ENCODE measurements at regions not wholly inside any gene's neighbourhood (a gene's known extent, or its start where the extent isn't known, plus 50 kb on each side); places are given as distances from the start of the nearest gene placed in this dataset.
"Not testable (repeated sequence)": the region's sequence is repeated elsewhere in the genome, so short reads cannot be mapped to it uniquely, and the experiment has no call there.

DNA sequence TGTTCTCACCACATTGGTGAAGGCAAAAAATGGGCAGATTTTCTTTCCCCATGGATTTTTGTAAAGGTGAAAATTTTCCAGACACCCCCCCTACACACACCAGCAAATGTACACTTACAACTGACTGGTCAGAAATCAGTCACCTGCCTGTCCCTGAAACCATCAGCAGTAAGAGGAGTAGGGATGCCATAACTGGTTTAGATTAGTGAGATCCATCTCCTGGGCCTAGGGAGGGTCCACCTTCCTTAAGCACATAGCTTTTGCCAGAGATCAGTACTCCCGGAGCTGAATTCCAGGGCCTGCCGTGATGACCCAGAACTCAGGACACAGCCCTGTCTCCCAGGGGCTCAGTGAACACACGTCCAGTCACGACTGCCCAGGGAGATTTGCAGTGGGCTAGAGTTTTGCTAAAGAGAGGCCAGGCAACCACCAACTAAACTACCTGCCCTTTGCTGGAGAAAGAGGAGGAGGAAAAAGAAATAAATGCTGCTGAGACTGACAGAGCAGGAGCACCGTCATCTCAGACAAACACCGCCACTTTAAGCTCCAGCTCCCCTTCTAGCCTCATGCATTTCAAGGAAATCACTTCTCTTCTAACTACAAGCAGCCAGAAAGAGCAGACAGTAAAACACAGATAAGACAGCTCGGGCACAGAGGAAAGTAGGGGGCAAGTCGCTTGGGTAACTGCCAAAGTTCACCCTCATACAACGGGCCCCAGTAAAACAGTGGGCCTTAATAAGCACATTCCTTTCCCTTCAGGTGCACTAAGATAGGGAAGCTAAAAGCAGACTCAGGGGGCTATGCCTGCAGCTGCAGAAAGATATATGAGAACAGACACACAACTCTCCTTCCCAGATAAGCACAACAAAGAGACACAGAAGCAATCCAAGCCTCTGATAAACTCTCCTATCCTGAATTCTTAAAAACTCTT lies 82.6 kb upstream of the SPTLC3 start:
- no peak overlapping the region for H3K4me3 ChIP-seq (ENCODE audit: low read depth, low read length)
- no peak overlapping the region for H3K27ac ChIP-seq (ENCODE audit: low read depth)
- H3K36me3 ChIP-seq (ENCODE audit: insufficient read depth) = no peaks in the 10 kb centered on the region
- no peaks in the 10 kb centered on the region for H3K4me1 ChIP-seq (ENCODE audit: insufficient read depth)
- no peak for DNase-seq (ENCODE audit: extremely low spot score)
- 60% methylated on average over 9 of the region's 9 CpGs for WGBS

DNA sequence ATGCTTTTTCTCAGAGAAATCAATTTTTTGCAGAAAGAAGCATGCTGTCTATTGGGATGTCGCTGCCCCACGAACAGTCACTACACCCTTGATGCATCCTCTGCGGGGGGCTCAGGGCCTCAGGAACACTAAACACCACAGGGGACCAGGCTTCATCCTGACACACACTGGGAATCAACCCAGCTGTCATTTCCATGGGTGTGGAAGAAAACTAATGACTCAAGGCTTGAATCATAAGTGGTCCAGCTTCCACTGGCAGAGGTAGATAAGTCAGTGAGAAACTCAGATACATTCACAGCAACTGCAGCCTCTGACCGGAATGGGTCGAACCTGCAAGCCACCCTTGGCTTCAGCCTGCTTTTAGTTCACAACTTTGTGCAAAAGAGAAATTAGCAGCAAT lies 81.3 kb upstream of the SPTLC3 start:
- no peaks in the 10 kb centered on the region for H3K4me1 ChIP-seq (ENCODE audit: insufficient read depth)
- 89% methylated on average over 5 of the region's 5 CpGs for WGBS
- H3K27ac ChIP-seq (ENCODE audit: low read depth) = no peak overlapping the region
- DNase-seq (ENCODE audit: extremely low spot score) = no peak
- H3K36me3 ChIP-seq (ENCODE audit: insufficient read depth) = no peaks in the 10 kb centered on the region
- no peak overlapping the region for H3K4me3 ChIP-seq (ENCODE audit: low read depth, low read length)

DNA sequence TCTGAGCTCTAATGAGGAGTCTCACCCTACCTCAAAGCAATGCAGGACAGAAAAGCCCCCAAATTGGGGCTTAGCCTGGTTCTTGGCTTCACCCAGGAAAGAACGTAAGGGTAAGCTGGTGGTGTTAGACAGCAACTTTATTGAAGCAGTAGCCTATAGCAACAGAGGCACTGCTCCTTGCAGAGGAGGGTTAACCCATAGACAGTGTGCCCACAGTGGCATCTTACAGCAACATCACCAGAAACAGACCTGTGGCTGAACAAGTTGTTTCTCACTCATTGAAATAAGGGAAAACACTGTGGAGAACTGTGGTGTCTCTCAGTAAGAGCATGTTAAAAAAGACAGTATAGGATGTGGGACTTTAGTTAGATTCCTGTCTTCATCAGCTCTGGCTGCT lies 80.4 kb upstream of the SPTLC3 start:
- Histone ChIP-seq H3K4me1 (ENCODE audit: insufficient read depth) (no peaks in the 10 kb centered on the region), H3K27ac (ENCODE audit: low read depth) (no peak overlapping the region), H3K4me3 (ENCODE audit: low read depth, low read length) (no peak overlapping the region), H3K36me3 (ENCODE audit: insufficient read depth) (no peaks in the 10 kb centered on the region)
- WGBS = 90% methylated on average over 1 of the region's 1 CpG
- no peak for DNase-seq (ENCODE audit: extremely low spot score)

DNA sequence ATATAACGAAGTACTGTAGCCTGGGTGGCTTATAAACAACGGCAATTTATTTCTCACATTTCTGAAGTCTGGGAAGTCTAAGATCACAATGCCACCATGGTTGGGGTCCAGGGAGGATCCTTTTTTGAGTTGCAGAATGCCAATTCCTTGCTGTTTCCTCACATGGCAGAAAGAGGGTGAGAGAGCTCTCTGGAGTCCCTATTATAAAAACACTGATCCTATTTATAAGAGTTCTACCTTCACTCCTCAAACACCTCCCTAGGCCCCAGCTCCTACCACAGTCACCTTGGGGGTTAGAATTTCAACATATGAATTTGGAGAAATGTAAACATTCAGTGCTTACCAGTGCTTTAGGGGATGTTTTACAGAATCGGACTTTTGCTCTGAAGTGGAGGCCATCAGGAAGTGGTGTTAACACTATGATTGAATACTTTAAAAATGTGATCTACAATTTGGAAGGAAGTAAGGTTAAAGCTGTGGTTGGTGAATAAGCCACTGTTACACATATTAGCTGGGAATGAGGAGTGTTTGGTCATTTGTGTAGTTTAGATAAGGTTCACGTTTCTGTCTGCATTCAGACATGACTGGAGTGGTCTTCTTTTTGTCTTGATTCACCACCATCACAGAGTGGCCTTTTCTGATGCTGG lies 79.9 kb upstream of the SPTLC3 start:
- DNase-seq (ENCODE audit: extremely low spot score) = no peak
- H3K4me3 ChIP-seq (ENCODE audit: low read depth, low read length) = no peak overlapping the region
- H3K27ac ChIP-seq (ENCODE audit: low read depth) = no peak overlapping the region
- no peaks in the 10 kb centered on the region for H3K4me1 ChIP-seq (ENCODE audit: insufficient read depth)
- no peaks in the 10 kb centered on the region for H3K36me3 ChIP-seq (ENCODE audit: insufficient read depth)
- 66% methylated on average over 4 of the region's 4 CpGs for WGBS

DNA sequence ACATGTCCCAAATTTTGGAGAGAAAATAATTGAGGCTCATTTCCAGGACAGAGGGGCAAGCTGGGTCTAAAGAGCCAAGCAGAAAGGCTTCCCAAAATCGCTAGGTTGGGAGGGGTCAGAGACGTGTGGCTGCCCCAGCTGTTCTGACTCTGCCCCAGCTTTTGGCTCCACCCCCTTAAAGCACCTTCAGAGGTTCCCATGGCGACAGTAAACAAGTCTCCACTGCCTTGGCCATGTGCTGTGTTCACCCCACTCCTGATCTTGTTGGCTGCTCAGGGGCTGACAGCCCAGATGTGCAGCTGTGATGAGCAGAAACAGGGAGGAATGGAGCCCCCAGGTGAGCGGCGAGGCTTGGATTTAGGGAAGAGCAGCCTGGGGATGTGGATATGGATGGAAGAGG lies 72.8 kb upstream of the SPTLC3 start:
- no peak overlapping the region for H3K4me3 ChIP-seq (ENCODE audit: low read depth, low read length)
- H3K27ac ChIP-seq (ENCODE audit: low read depth) = no peak overlapping the region
- no peak for DNase-seq (ENCODE audit: extremely low spot score)
- no peaks in the 10 kb centered on the region for H3K36me3 ChIP-seq (ENCODE audit: insufficient read depth)
- H3K4me1 ChIP-seq (ENCODE audit: insufficient read depth) = no peaks in the 10 kb centered on the region
- 80% methylated on average over 5 of the region's 5 CpGs for WGBS

DNA sequence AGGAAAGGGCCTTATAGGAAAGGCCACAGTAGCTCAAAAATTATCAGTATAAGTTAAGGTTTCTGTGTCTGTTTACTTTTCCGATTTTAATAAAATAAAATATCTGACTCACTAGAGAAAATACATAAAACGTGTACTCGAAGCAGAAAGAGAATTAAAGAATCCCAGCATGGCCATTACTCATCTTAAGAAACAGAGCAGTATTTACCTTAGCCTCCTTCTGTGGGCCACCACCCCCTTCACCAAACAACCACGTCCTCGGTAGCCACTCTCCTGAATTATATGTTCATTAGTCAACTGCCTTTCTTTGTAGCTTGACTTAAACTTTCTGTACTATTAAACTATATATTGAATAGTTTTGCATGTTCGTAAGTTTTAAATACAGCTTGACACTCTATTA lies 72.2 kb upstream of the SPTLC3 start:
- WGBS = 83% methylated on average over 6 of the region's 6 CpGs
- no peak overlapping the region for H3K27ac ChIP-seq (ENCODE audit: low read depth)
- no peak for DNase-seq (ENCODE audit: extremely low spot score)
- no peak overlapping the region for H3K4me3 ChIP-seq (ENCODE audit: low read depth, low read length)
- no peaks in the 10 kb centered on the region for H3K4me1 ChIP-seq (ENCODE audit: insufficient read depth)
- no peaks in the 10 kb centered on the region for H3K36me3 ChIP-seq (ENCODE audit: insufficient read depth)

DNA sequence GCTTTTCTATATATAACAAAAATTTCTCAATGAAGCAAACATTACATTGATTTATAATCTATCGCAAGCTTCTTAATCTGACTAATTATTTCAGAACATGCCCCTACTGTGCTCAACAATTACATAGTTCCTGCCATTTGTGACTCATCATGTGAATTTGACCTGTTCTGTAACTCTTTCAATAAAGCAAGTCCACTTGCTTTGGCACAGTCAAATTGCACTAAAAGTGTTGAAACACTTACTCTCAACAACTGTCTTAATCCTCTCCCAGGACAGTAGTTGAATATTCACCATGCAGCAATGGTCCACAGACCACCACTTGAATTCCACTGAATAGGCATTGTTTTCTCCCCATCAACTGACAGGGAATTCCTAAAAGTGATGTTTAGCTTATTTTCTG lies 67.7 kb upstream of the SPTLC3 start:
- H3K4me1 ChIP-seq (ENCODE audit: insufficient read depth) = no peaks in the 10 kb centered on the region
- WGBS = 88% methylated on average over 1 of the region's 1 CpG
- no peaks in the 10 kb centered on the region for H3K36me3 ChIP-seq (ENCODE audit: insufficient read depth)
- no peak overlapping the region for H3K27ac ChIP-seq (ENCODE audit: low read depth)
- DNase-seq (ENCODE audit: extremely low spot score) = no peak
- H3K4me3 ChIP-seq (ENCODE audit: low read depth, low read length) = no peak overlapping the region

DNA sequence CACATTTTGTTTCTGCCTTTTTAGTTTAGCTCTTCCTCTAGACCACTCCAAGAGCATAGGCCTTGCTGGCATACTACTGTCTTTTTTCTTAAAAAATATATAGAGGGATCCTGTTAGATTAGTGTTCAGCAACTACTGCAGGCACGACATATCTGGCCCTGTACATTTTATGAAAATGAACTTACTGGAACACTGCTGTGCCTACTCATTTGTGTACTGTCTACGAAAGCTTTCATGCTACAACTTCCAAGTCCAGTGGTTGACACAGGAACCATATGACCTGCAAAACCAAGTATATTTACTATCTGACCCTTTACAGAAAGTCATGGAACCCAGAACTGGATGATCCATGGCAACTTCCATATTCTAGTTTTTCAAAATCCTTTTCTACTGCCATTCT lies 66.6 kb upstream of the SPTLC3 start:
- 70% methylated on average over 2 of the region's 2 CpGs for WGBS
- DNase-seq (ENCODE audit: extremely low spot score) = no peak
- Histone ChIP-seq H3K4me1 (ENCODE audit: insufficient read depth) (no peaks in the 10 kb centered on the region), H3K36me3 (ENCODE audit: insufficient read depth) (no peaks in the 10 kb centered on the region), H3K4me3 (ENCODE audit: low read depth, low read length) (no peak overlapping the region), H3K27ac (ENCODE audit: low read depth) (no peak overlapping the region)

DNA sequence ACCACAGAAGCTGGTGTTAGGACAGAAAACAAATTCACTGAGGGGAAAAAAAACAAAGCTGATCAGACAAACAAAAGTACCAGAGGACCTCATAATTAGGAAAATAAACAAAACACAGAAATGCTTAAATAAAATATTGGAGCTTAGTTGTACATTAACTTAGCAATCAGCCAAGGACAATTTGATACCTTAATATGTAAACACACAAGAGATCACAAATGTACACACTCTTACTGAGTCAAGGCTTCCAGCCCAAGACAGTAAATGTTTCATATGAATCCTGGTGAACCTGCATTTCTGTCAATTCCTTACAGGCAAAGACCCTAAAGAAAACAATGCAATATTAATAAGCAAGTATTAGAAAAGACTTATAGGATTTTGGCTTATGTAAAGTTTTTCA lies 62.0 kb upstream of the SPTLC3 start:
- Histone ChIP-seq H3K4me3 (ENCODE audit: low read depth, low read length) (no peak overlapping the region), H3K36me3 (ENCODE audit: insufficient read depth) (no peaks in the 10 kb centered on the region)
- DNase-seq (ENCODE audit: extremely low spot score) = no peak

DNA sequence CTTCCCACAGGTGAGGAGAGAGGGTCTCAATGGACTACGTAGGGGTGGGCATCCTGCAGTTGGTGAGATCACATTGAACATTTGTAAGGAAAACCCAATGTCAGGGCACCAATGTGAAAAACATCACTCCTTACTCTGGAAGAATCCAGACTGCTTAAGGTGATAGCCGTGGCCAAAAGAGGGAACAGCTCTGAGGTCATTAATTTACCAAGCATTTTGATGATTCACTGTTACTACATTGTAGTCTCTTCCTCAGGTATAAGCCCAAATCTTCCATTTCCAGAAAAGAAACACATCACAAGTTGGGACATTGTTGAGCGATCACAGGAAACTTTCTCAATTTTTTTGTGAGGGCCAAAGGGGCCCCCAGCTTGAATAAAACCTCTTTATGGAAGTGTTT lies 61.1 kb upstream of the SPTLC3 start:
- no peak overlapping the region for H3K4me3 ChIP-seq (ENCODE audit: low read depth, low read length)
- no peaks in the 10 kb centered on the region for H3K4me1 ChIP-seq (ENCODE audit: insufficient read depth)
- 91% methylated on average over 3 of the region's 3 CpGs for WGBS
- no peak overlapping the region for H3K27ac ChIP-seq (ENCODE audit: low read depth)
- no peak for DNase-seq (ENCODE audit: extremely low spot score)
- no peaks in the 10 kb centered on the region for H3K36me3 ChIP-seq (ENCODE audit: insufficient read depth)

More for the DNA sequence above, 62.0 kb upstream of the SPTLC3 start:
- Histone ChIP-seq H3K4me1 (ENCODE audit: insufficient read depth) (no peaks in the 10 kb centered on the region), H3K27ac (ENCODE audit: low read depth) (no peak overlapping the region)

DNA sequence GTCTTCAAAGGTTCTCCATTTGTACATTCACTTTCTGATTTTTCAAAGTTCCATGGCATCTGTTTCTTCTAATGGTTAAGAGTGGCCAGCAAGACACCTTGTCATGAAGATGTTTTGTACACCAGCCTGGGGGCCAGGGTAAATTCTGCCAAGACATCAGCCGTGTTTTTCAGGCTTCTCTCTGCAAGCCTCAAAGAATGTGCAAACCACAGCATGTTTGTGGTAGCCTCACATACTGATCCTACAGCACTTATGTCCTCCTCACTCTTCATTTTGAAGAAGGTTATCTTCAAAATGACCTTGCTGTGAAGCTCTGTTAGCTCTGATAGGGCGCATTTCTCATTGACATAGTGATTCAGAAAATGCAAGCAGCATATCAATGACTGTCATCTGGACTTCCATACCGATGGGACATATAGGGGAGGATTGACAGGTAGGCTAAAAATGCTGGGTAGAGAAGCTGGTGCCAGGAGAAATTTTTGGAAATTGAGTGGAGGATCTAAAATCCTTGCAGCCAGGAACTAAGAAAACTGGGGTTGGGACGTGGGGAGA lies 59.3 kb upstream of the SPTLC3 start:
- no peak overlapping the region for H3K4me3 ChIP-seq (ENCODE audit: low read depth, low read length)
- no peak overlapping the region for H3K27ac ChIP-seq (ENCODE audit: low read depth)
- H3K4me1 ChIP-seq (ENCODE audit: insufficient read depth) = no peaks in the 10 kb centered on the region
- DNase-seq (ENCODE audit: extremely low spot score) = no peak
- WGBS = 86% methylated on average over 4 of the region's 4 CpGs
- H3K36me3 ChIP-seq (ENCODE audit: insufficient read depth) = no peaks in the 10 kb centered on the region

DNA sequence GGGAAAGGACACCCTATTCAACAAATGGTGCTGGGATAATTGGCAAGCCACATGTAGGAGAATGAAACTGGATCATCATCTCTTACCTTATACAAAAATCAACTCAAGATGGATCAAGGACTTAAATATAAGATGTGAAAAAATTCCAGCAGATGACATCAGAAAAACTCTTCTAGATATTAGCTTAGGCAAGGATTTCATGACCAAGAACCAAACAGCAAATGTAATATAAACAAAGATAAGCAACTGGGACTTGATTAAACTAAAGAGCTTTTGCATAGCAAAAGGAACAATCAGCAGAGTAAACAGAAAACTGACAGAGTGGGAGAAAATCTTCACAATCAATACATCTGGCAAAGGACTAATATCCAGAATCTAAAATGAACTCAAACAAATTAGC lies 54.5 kb upstream of the SPTLC3 start:
- H3K4me3 ChIP-seq (ENCODE audit: low read depth, low read length) = not testable (repeated sequence)

DNA sequence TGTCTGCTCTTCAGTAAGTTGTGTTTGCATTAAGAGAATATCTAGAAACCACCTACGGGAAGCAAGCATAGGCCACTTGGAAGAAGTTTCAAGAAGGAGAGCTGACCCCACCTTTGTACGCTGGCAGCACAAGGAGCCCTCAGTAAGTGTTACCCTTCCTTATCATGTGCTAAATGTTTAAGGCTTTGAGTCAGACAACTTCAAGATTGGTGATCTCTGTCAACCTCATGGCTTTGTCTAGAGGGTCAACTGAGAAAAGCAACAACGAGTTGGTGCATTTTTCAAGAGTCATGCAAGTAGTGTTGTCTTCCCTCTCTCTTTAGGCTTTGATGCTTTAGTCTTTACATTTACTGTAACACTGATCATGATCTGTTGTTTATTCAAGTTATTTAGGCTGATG lies 53.2 kb upstream of the SPTLC3 start:
- 83% methylated on average over 3 of the region's 3 CpGs for WGBS

More for the DNA sequence above, 54.5 kb upstream of the SPTLC3 start:
- not testable (repeated sequence) for H3K4me1 ChIP-seq (ENCODE audit: insufficient read depth); H3K36me3 ChIP-seq (ENCODE audit: insufficient read depth); H3K27ac ChIP-seq (ENCODE audit: low read depth); DNase-seq (ENCODE audit: extremely low spot score)

DNA sequence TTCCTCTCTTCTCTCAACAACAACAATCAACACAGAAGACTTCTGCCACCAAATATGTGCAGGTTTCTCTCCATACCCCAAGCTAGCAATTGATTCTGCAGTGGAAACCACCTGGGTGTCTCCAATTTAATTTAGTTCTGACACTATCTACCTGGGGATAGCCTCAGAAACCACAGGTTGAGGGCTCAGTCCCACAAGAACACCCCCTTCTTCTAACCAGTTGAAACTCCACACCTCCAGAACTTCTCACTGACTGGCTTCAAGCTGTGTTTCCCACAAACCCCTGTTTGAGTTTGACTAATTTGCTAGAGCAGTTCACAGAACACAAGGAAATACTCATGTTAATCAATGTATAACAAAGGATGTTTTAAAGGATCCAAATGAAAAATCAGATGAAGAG lies 52.5 kb upstream of the SPTLC3 start:
- H3K27ac ChIP-seq (ENCODE audit: low read depth) = no peak overlapping the region
- no peak for DNase-seq (ENCODE audit: extremely low spot score)
- H3K4me3 ChIP-seq (ENCODE audit: low read depth, low read length) = no peak overlapping the region
- H3K36me3 ChIP-seq (ENCODE audit: insufficient read depth) = no peaks in the 10 kb centered on the region
- no peaks in the 10 kb centered on the region for H3K4me1 ChIP-seq (ENCODE audit: insufficient read depth)

More for the DNA sequence above, 53.2 kb upstream of the SPTLC3 start:
- no peaks in the 10 kb centered on the region for H3K4me1 ChIP-seq (ENCODE audit: insufficient read depth)
- no peaks in the 10 kb centered on the region for H3K36me3 ChIP-seq (ENCODE audit: insufficient read depth)
- DNase-seq (ENCODE audit: extremely low spot score) = no peak
- H3K27ac ChIP-seq (ENCODE audit: low read depth) = no peak overlapping the region
- no peak overlapping the region for H3K4me3 ChIP-seq (ENCODE audit: low read depth, low read length)

All from urinary bladder (tissue), 3 donors.